NCI-H1694 treated with DMSO at 0.1 percent for 48 hours (cell line): ENCODE measurements at regions not wholly inside any gene's neighbourhood (a gene's known extent, or its start where the extent isn't known, plus 50 kb on each side); places are given as distances from the start of the nearest gene placed in this dataset.
"Not testable (repeated sequence)": the region's sequence is repeated elsewhere in the genome, so short reads cannot be mapped to it uniquely, and the experiment has no call there.

ENCODE experiments used
- DNase-seq: peaks from one replicate; lab custom pipeline; 2025; lab: John Stamatoyannopoulos, UW

DNA sequence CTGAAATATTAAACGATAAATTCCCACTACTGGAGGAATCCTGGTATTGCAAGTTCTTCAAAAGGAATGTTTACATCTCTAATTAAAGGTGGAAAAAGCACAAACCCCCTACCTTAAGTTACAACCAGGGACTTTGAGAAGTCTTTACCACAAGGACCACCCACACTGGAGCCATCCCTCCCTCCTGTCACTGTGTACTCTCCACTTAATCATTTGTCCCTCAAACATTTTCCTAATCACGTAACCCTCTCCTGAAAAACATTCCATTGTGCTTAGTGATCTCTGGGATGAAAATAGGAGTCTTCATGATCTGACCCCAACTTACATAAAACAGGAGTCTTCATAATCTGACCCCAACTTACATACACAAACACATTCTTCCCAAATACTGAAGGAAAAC lies 85.7 kb downstream of the SUCLG1 start:
- no peak for DNase-seq

- no peak for DNase-seq
Measured at GRCh38 chr2:84362541-84362940, 96.5 kb downstream of the SUCLG1 start.

- peak; percentile 80 for DNase-seq
Measured at GRCh38 chr2:84338069-84338468, 121.0 kb downstream of the SUCLG1 start.

- DNase-seq: no peak
Measured at GRCh38 chr2:84327645-84328249, 131.3 kb downstream of the SUCLG1 start.

DNA sequence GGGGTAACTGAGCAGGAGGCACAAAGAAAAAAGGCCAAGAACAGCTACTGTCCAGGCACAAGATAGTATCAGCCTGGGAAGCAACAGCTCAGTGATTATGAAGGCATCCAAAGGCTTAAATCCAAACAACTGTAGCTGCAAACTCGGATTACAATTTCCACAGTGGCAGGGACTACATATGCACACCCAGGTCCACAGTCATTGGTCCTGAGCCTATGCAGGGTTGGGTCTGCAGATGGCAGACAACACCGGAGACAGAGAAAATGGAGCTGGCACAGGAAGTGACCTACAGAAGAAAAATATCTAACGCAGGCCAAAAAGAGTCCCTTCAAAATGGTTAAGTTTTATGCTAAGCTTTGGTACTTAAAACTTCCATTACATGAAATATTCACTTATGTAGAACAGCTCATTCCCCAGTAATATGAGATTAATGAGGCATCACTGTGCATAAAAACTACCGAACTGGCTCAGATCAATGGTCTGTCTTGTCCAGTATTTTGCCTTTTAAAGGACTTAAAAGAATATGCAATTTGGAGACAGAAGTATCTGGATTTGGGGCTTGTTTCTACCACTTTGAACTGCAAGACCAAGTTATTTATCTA lies 132.1 kb downstream of the SUCLG1 start:
- DNase-seq: no peak

- DNase-seq: no peak
Measured at GRCh38 chr2:84323890-84324289, 135.2 kb downstream of the SUCLG1 start.

DNA sequence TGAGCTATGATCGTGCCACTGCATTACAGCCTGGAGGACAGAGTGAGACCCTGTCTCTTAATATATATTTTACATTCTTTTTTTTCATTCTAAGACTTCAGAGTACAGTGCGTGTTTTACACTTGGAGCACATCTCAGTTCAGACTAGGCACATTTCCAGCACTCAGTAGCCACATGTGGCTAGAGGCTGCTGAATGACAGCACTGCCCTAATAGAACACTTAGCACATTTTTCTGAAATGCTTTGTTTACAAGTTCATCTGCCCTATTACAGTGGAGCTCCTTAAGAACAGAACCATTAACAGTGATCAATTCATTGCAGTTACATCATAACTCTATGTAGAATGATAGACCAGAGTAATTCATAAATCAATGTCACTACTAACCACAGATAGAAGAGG lies 138.1 kb downstream of the SUCLG1 start:
- no peak for DNase-seq

DNA sequence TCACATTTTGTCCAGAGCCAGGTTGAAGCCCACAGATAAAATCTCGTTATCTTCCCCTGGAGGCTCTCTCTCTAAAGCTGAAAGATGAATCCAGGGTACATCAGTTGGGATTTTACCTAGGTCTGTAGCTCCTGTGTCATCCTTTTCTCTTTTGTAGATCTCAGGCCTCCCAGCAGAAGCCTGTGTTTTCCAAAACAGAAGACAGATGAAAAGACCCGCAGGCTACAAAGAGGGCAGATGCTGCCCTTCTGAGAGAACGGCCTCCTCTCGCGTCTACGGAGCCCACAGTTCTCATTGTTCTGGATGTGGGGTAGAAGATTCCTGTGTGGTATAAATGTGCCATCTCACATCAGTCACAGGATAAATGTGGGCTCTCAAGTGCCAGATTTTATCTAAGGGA lies 139.5 kb downstream of the SUCLG1 start:
- DNase-seq: no peak

GRCh38 chr2:84317135-84317534 lies 141.9 kb downstream of the SUCLG1 start:
- DNase-seq: no peak

DNA sequence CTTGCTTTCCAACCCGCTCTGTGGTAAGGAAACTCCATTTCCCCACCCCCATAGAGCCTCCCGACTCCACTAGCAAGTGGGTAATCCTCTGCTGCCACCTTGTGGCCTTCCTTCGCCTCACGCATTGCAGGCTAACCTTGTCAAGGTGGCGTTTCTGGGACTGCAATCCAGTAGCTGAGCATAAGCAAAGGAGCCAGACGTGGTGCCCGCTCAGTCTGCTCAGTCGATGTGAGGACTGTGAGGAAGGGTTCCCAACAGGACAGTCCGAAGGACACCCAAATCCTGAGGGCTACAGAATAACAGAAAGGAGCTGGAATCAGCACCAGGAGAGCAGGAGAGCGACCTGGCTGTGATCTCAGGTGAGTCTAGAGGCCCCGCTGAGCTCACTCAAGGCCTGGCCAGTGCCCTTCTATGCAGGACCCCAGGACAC lies 144.2 kb downstream of the SUCLG1 start:
- peak; percentile 76 for DNase-seq

DNA sequence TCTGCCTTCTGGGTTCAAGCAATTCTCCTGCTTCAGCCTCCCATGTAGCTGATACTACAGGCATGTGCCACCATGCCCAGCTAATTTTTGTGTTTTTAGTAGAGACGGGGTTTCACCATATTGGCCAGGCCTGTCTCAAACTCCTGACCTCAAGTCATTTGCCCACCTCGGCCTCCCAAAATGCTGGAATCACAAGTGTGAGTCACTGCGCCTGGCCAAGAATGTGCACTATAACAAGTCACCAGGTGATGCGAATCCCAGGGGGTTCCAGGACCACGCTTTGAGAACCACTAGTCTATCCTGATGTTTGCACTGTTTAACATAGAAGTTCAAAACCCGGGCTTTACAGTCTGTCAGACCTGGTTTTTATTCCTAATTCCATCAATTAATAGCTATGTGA lies 144.8 kb downstream of the SUCLG1 start:
- no peak for DNase-seq

- DNase-seq: no peak
Measured at GRCh38 chr2:84309281-84309680, 149.8 kb downstream of the SUCLG1 start.

- no peak for DNase-seq
Measured at GRCh38 chr2:84306361-84306760, 152.7 kb downstream of the SUCLG1 start.

- DNase-seq: peak; percentile 71
Measured at GRCh38 chr2:84302513-84303412, 156.3 kb downstream of the SUCLG1 start.

DNA sequence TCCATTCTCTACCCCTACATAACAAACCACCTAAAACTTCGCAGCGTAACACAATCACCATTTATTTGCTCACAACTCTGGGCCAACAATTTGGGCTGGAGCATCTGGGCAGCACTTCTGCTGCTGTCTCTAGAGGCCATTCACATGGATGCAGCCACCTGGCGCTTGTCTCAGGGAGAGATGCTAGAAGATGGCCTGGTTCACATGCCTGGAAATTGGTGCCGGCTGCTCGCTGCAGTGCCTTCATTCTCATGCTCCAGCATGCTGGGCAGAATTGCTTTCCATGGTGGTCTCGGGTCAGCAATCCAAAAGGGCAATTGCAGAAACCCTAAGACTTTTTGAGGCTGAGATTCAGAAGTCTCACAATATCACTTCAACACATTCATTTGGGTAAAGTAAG lies 157.4 kb downstream of the SUCLG1 start:
- DNase-seq: peak; percentile 45

DNA sequence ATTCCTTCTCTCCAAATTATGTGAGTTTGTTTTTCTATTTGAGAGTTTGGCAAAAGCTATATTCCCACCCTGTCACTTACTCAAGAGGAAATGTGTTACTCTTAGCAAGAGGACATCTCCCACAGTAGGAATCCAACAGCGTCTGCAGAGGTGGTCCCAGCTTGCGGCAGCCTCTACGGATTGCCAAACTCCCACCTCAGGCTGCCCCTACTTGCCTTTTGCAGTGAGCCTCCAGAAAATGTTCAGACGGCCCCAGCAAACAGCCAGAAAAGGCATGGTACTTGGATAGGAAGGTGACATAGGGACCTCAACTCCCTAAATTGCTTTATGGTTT lies 158.4 kb downstream of the SUCLG1 start:
- DNase-seq: no peak

DNA sequence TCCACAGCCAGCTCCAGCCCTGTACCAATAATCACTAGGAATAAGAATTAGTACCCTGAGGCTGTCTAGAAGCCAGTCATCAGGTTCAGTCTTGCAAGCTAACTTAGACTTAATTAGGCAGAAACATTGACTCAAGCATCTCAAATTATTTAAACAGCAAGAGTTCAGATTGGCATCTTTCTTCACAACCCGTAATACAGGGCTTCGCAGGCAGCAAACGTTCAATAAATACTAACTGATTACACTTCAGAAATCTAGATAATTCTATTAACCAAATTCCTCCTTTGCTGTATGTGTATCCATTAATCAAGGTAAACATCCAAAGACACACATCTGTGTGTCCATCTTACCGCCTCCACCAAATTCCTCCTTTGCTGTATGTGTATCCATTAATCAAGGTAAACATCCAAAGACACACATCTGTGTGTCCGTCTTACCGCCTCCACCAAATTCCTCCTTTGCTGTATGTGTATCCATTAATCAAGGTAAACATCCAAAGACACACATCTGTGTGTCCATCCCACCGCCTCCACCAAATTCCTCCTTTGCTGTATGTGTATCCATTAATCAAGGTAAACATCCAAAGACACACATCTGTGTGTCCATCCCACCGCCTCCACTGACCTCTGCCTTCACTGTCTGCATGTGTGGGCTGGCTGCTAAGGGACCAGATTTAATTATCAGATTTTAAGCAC lies 158.9 kb downstream of the SUCLG1 start:
- DNase-seq: not testable (repeated sequence)

- DNase-seq: no peak
Measured at GRCh38 chr2:84299211-84299775, 159.8 kb downstream of the SUCLG1 start.

- DNase-seq: no peak
Measured at GRCh38 chr2:84297155-84297554, 161.9 kb downstream of the SUCLG1 start.

- no peak for DNase-seq
Measured at GRCh38 chr2:84293791-84294380, 165.2 kb downstream of the SUCLG1 start.

GRCh38 chr2:84292545-84292944 lies 166.5 kb downstream of the SUCLG1 start:
- DNase-seq: no peak

DNA sequence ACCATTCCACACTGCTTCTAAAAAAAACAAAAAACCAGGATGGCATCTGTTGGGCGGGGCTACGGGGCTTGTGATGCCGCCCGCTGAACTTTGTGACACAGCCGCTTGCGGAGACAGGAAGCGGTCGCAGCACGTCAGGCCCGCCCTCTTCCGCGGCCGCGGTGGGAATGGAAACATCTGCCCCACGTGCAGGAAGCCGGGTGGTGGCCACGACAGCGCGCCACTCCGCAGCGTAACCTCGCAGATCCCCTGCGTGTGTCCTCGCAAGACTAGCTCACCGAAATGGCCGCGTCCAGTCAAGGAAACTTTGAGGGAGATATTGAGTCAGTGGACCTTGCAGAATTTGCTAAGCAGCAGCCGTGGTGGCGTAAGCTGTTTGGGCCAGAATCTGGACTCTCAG lies 168.5 kb downstream of the SUCLG1 start:
- DNase-seq: no peak
